ENCODE measurements at regions not wholly inside any gene's neighbourhood (a gene's known extent, or its start where the extent isn't known, plus 50 kb on each side); places are given as distances from the start of the nearest gene placed in this dataset.

DNA sequence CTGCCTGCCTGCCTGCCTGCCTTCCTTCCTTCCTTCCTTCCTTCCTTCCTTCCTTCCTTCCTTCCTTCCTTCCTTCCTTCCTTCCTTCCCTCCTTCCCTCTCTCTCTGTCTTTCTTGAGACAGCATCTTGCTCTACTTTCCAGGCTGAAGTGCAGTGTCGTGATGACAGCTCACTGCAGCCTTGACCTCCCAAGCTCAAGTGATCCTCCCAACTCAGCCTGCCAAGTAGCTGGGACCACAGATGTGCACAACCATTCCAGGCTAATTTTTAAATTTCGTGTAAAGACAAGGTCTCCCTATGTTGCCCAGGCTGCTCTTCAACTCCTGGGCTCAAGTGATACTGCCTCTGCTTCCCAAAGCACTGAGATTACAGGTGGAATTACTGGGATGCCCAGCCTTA lies 328.2 kb upstream of the SORL1-AS1 start:
- TF ChIP-seq, protein P1, sequence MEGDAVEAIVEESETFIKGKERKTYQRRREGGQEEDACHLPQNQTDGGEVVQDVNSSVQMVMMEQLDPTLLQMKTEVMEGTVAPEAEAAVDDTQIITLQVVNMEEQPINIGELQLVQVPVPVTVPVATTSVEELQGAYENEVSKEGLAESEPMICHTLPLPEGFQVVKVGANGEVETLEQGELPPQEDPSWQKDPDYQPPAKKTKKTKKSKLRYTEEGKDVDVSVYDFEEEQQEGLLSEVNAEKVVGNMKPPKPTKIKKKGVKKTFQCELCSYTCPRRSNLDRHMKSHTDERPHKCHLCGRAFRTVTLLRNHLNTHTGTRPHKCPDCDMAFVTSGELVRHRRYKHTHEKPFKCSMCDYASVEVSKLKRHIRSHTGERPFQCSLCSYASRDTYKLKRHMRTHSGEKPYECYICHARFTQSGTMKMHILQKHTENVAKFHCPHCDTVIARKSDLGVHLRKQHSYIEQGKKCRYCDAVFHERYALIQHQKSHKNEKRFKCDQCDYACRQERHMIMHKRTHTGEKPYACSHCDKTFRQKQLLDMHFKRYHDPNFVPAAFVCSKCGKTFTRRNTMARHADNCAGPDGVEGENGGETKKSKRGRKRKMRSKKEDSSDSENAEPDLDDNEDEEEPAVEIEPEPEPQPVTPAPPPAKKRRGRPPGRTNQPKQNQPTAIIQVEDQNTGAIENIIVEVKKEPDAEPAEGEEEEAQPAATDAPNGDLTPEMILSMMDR (IDR thresholded peaks at IDR 0.05; ENCODE audit: low read depth, low read length, missing control alignments), result no peak
- no peak overlapping the region for H3K4me3 ChIP-seq (ENCODE audit: low read depth, low read length)
- no peak for DNase-seq (ENCODE audit: low read depth)

DNA sequence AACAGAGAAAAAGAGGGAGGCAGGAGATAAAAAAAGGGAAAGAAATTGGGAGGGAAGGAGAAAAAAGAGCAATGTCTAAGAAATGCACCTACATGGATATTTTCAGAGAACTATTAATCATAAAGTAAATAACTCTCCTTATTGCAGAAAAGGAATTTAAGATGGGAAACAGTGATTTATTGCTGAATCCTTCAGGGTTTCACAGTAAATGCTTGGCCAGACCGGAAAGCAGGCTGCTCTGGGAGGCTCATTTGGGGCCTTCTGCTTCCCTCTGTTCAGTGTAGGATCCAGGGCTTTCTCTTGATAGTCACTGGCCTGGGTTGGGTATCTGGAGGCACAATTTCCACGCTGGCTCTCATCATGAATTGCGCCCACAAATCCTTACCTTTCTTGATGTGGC lies 324.3 kb upstream of the SORL1-AS1 start:
- DNase-seq (ENCODE audit: low read depth), result no peak
- H3K4me3 ChIP-seq (ENCODE audit: low read depth, low read length), result no peak overlapping the region
- TF ChIP-seq, protein P1 (IDR thresholded peaks at IDR 0.05; ENCODE audit: low read depth, low read length, missing control alignments), result no peak

DNA sequence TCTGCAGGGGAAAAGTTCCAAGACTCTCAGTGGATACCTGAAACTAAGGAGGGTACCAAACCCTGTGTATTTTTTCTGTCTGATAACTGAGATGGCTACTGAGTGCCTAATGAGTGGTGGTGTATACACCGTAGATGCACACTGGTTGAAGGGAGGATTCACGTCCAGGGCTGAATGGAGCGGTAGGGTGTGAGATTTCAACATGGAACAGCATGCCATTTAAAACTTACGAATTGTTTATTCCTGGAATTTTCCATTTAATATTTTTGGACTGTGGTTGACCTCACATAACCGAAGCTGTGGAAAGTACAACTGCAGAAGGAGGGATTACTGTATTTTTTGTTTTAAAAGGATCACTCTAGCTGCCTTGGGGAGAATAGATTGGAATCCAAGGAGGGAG lies 322.5 kb upstream of the SORL1-AS1 start:
- TF ChIP-seq, protein P1 (IDR thresholded peaks at IDR 0.05; ENCODE audit: low read depth, low read length, missing control alignments), result no peak
- no peak overlapping the region for H3K4me3 ChIP-seq (ENCODE audit: low read depth, low read length)
- no peak for DNase-seq (ENCODE audit: low read depth)

DNA sequence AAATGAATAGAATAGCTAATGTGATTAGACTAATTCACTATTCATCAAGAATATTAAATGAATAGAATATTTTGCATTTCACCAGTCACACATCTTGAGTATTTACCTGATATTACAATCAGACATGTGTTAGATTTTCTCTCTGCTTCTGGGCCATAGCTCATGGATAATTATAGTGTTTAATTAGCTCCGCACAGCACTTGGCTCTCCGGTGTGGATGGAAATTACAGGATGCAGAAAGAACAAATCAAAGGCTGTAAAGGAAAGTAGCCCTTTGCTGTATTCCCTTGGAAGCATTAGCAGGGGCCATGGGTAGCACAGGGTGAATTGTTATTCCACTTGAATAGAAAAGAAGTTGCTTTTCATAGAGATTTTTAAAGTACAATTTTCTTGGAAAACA lies 320.3 kb upstream of the SORL1-AS1 start:
- no peak overlapping the region for H3K4me3 ChIP-seq (ENCODE audit: low read depth, low read length)
- TF ChIP-seq, protein P1 (IDR thresholded peaks at IDR 0.05; ENCODE audit: low read depth, low read length, missing control alignments), result no peak
- no peak for DNase-seq (ENCODE audit: low read depth)

DNA sequence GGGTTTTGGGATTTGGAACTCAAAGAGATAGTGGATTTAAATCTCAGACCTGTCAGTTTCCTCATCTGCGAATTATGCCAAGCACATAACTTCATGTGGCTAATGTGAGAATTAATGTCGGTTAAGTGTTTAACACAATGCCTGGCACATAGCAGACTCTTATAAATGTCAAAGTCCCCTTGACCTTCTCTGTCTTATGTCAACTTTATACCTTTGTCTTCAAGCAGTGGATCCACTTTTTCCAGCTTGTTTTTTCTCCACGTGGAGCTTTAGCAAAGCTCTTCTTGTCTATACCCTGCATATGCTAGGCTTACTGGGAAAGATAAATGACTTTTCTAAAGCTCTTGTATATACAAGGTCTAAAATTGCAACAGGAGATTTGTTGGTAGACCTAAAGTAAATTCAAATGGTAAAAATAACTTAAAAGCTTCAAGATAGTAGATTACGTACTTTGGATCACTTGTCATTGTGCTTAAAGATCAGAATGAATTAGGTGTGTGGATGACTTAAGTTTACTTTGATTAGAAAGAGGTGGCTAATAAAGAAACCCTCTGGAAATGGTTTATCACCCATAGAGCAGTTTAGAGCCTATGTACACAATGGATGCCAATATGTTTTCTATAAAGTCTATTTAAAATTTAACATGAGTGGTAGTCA lies 318.3 kb upstream of the SORL1-AS1 start:
- DNase-seq (ENCODE audit: low read depth), result no peak
- H3K4me3 ChIP-seq (ENCODE audit: low read depth, low read length), result no peak overlapping the region
- TF ChIP-seq, protein P1 (IDR thresholded peaks at IDR 0.05; ENCODE audit: low read depth, low read length, missing control alignments), result no peak

DNA sequence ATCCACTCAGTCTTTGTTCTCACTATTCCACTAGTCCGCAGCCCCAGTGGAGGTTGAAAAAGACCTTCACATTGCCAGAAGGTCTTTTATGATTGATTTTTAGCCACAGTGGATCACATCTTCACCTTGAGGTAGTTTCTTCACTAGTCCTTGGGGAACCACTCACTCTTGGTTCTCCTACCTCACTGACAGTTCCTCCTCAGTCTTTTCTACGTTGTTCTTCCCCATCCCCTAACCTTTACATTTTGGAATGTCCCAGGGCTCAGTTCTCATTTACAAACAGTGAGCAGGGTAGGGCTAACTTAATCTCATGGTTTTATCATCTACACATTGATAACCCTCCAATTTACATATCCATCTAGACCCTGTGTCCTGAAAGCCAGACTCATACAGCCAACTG lies 316.4 kb upstream of the SORL1-AS1 start:
- TF ChIP-seq, protein P1 (IDR thresholded peaks at IDR 0.05; ENCODE audit: low read depth, low read length, missing control alignments), result no peak
- DNase-seq (ENCODE audit: low read depth), result no peak

DNA sequence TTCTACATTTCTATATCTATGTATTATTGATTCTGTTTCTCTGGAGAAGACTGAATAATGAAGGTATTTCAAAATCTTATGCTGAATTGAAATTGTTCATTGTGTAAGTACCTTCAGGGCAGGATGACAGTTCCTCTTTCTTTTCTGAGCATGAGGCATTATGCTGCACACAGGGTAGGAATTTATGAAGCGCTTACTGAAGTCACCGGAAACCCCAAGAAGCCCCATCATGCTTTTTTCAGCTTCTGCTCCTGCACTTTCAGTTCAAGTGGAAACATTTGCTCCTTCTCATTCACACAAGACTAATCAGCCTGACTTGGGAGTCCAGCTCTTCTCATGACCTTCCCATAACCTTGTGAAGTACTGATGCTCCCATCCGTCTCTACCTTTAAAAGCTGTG lies 314.7 kb upstream of the SORL1-AS1 start:
- TF ChIP-seq, protein P1 (IDR thresholded peaks at IDR 0.05; ENCODE audit: low read depth, low read length, missing control alignments), result no peak
- peak; percentile 71 for DNase-seq (ENCODE audit: low read depth)
- H3K4me3 ChIP-seq (ENCODE audit: low read depth, low read length), result no peak overlapping the region

More for the DNA sequence above, 316.4 kb upstream of the SORL1-AS1 start:
- no peak overlapping the region for H3K4me3 ChIP-seq (ENCODE audit: low read depth, low read length)

All from GM12864 (cell line).